IPS-20b (cell line): ENCODE measurements at regions not wholly inside any gene's neighbourhood (a gene's known extent, or its start where the extent isn't known, plus 50 kb on each side); places are given as distances from the start of the nearest gene placed in this dataset.

ENCODE experiments used
- H3K27ac ChIP-seq: one replicate; pipeline ENCODE4 v1.5.1; 2013; ENCODE audit warnings: low read length
- H3K27me3 ChIP-seq: 2 replicates; pipeline ENCODE4 v1.6.1; 2013; ENCODE audit warnings: mild to moderate bottlenecking, low read length, inconsistent platforms; ENCODE audit not compliant: insufficient read depth
- H3K36me3 ChIP-seq: 2 replicates; pipeline ENCODE4 v1.6.1; 2013; ENCODE audit warnings: low read depth, mild to moderate bottlenecking, inconsistent platforms, low read length, moderate library complexity; ENCODE audit not compliant: insufficient read depth
- H3K4me1 ChIP-seq: 2 replicates; pipeline ENCODE4 v1.6.1; 2013; ENCODE audit warnings: mild to moderate bottlenecking, control low read depth, inconsistent platforms, low read length, moderate library complexity; ENCODE audit not compliant: insufficient read depth
- H3K4me3 ChIP-seq: 2 replicates; pipeline ENCODE4 v1.5.1; 2013; ENCODE audit warnings: mild to moderate bottlenecking, low read length, inconsistent platforms
- H3K9ac ChIP-seq: 2 replicates; pipeline ENCODE4 v1.6.1; 2013; ENCODE audit warnings: low read depth, mild to moderate bottlenecking, inconsistent platforms, low read length, moderate library complexity
- H3K9me3 ChIP-seq: 2 replicates; pipeline ENCODE4 v1.6.1; 2013; ENCODE audit warnings: mild to moderate bottlenecking, low read depth, low read length, inconsistent platforms; ENCODE audit not compliant: insufficient read depth

- no peaks in the 10 kb centered on the region for H3K27me3 ChIP-seq
- H3K4me1 ChIP-seq = no peaks in the 10 kb centered on the region
- no peak overlapping the region for H3K4me3 ChIP-seq
- H3K27ac ChIP-seq = no peak overlapping the region
- no peaks in the 10 kb centered on the region for H3K36me3 ChIP-seq
- H3K9ac ChIP-seq = no peak overlapping the region
- H3K9me3 ChIP-seq = no peaks in the 10 kb centered on the region
Measured at GRCh38 chr11:92657226-92657625, 312.2 kb upstream of the MTNR1B start.

- H3K36me3 ChIP-seq = no peaks in the 10 kb centered on the region
- H3K9me3 ChIP-seq = no peaks in the 10 kb centered on the region
- no peaks in the 10 kb centered on the region for H3K4me1 ChIP-seq
- no peak overlapping the region for H3K4me3 ChIP-seq
- H3K27ac ChIP-seq = no peak overlapping the region
- H3K27me3 ChIP-seq = no peaks in the 10 kb centered on the region
- H3K9ac ChIP-seq = no peak overlapping the region
Measured at GRCh38 chr11:92658733-92659132, 310.7 kb upstream of the MTNR1B start.

- Histone ChIP-seq H3K27me3 (no peaks in the 10 kb centered on the region), H3K9me3 (no peaks in the 10 kb centered on the region), H3K4me3 (no peak overlapping the region), H3K9ac (no peak overlapping the region), H3K36me3 (no peaks in the 10 kb centered on the region), H3K4me1 (no peaks in the 10 kb centered on the region), H3K27ac (no peak overlapping the region)
Measured at GRCh38 chr11:92659793-92660192, 309.7 kb upstream of the MTNR1B start.

GRCh38 chr11:92662601-92663360, 306.7 kb upstream of the MTNR1B start:
- H3K4me3 ChIP-seq = no peak overlapping the region
- H3K4me1 ChIP-seq = peaks cover 7% of the 10 kb centered on the region; the same call in 1 of the 2 replicates
- H3K27me3 ChIP-seq = no peaks in the 10 kb centered on the region
- no peaks in the 10 kb centered on the region for H3K36me3 ChIP-seq
- H3K9ac ChIP-seq = no peak overlapping the region
- no peak overlapping the region for H3K27ac ChIP-seq
- no peaks in the 10 kb centered on the region for H3K9me3 ChIP-seq

- Histone ChIP-seq H3K27ac (no peak overlapping the region), H3K9ac (no peak overlapping the region), H3K36me3 (no peaks in the 10 kb centered on the region), H3K9me3 (no peaks in the 10 kb centered on the region), H3K4me3 (no peak overlapping the region), H3K4me1 (peaks cover 10% of the 10 kb centered on the region; the same call in 1 of the 2 replicates), H3K27me3 (no peaks in the 10 kb centered on the region)
Measured at GRCh38 chr11:92663539-92663938, 305.9 kb upstream of the MTNR1B start.

GRCh38 chr11:92667486-92668152, 301.8 kb upstream of the MTNR1B start:
- Histone ChIP-seq H3K9me3 (no peaks in the 10 kb centered on the region), H3K36me3 (no peaks in the 10 kb centered on the region), H3K4me1 (peaks cover 23% of the 10 kb centered on the region; the same call in 1 of the 2 replicates), H3K27ac (no peak overlapping the region), H3K27me3 (no peaks in the 10 kb centered on the region), H3K9ac (no peak overlapping the region; the same call in 1 of the 2 replicates), H3K4me3 (no peak overlapping the region)

GRCh38 chr11:92670308-92670890, 299.1 kb upstream of the MTNR1B start:
- Histone ChIP-seq H3K9me3 (no peaks in the 10 kb centered on the region), H3K36me3 (no peaks in the 10 kb centered on the region), H3K27me3 (no peaks in the 10 kb centered on the region), H3K4me3 (no peak overlapping the region), H3K27ac (no peak overlapping the region), H3K4me1 (peaks cover 23% of the 10 kb centered on the region; the same call in 1 of the 2 replicates), H3K9ac (no peak overlapping the region)

GRCh38 chr11:92671081-92671480, 298.4 kb upstream of the MTNR1B start:
- no peaks in the 10 kb centered on the region for H3K36me3 ChIP-seq
- no peaks in the 10 kb centered on the region for H3K9me3 ChIP-seq
- peaks cover 23% of the 10 kb centered on the region; the same call in 1 of the 2 replicates for H3K4me1 ChIP-seq
- H3K27me3 ChIP-seq = no peaks in the 10 kb centered on the region
- no peak overlapping the region for H3K9ac ChIP-seq
- H3K4me3 ChIP-seq = no peak overlapping the region
- H3K27ac ChIP-seq = no peak overlapping the region

- H3K27ac ChIP-seq = no peak overlapping the region
- no peaks in the 10 kb centered on the region for H3K27me3 ChIP-seq
- no peaks in the 10 kb centered on the region for H3K36me3 ChIP-seq
- H3K9me3 ChIP-seq = no peaks in the 10 kb centered on the region; the same call in 1 of the 2 replicates
- peaks cover 3% of the 10 kb centered on the region; the same call in 1 of the 2 replicates for H3K4me1 ChIP-seq
- H3K9ac ChIP-seq = no peak overlapping the region
- no peak overlapping the region for H3K4me3 ChIP-seq
Measured at GRCh38 chr11:92675303-92675702, 294.1 kb upstream of the MTNR1B start.

GRCh38 chr11:92675810-92676209, 293.6 kb upstream of the MTNR1B start:
- Histone ChIP-seq H3K4me3 (no peak overlapping the region), H3K27me3 (no peaks in the 10 kb centered on the region), H3K27ac (no peak overlapping the region), H3K36me3 (no peaks in the 10 kb centered on the region), H3K9me3 (no peaks in the 10 kb centered on the region; the same call in 1 of the 2 replicates), H3K4me1 (no peaks in the 10 kb centered on the region), H3K9ac (no peak overlapping the region)

GRCh38 chr11:92678008-92678611, 291.3 kb upstream of the MTNR1B start:
- 0 out of 2 replicates have a peak, but pooled peaks cover 2% of the 10 kb centered on the region for H3K4me1 ChIP-seq
- H3K27ac ChIP-seq = no peak overlapping the region
- no peaks in the 10 kb centered on the region; the same call in 1 of the 2 replicates for H3K9me3 ChIP-seq
- no peaks in the 10 kb centered on the region for H3K27me3 ChIP-seq
- no peak overlapping the region for H3K9ac ChIP-seq
- no peaks in the 10 kb centered on the region for H3K36me3 ChIP-seq
- no peak overlapping the region for H3K4me3 ChIP-seq
